DND-41 (cell line): ENCODE measurements at regions not wholly inside any gene's neighbourhood (a gene's known extent, or its start where the extent isn't known, plus 50 kb on each side); places are given as distances from the start of the nearest gene placed in this dataset.

Experiments used
- ATAC-seq: fragments of 200-7000 bp; cut with Tn5 transposase; 3 replicates; pipeline ENCODE4 v1.9.1; 2021; ENCODE audit warnings: low read depth; ENCODE audit not compliant: insufficient read depth
- DNase-seq: peaks from one replicate; pipeline ENCODE4 v3.0.0-alpha.2; 2020
- H2AFZ ChIP-seq: 2 replicates; pipeline ENCODE4 v1.6.0; 2012; ENCODE audit warnings: low read depth, low read length
- H3K27ac ChIP-seq: 2 replicates; pipeline ENCODE4 v1.5.1; 2012; ENCODE audit warnings: low read length, inconsistent platforms
- H3K27me3 ChIP-seq: fragments of 200-600 bp; sonication (generic); 2 replicates; pipeline ENCODE4 v1.6.0; 2012; ENCODE audit warnings: low read length, mild to moderate bottlenecking, inconsistent platforms; ENCODE audit not compliant: insufficient read depth, poor library complexity
- H3K36me3 ChIP-seq: 2 replicates; pipeline ENCODE4 v1.5.1; 2012; ENCODE audit warnings: low read length, inconsistent platforms; ENCODE audit not compliant: insufficient read depth
- H3K4me1 ChIP-seq: 2 replicates; pipeline ENCODE4 v1.5.1; 2012; ENCODE audit warnings: mild to moderate bottlenecking, low read length; ENCODE audit not compliant: insufficient read depth
- H3K4me2 ChIP-seq: 2 replicates; pipeline ENCODE4 v1.6.0; 2012; ENCODE audit warnings: mild to moderate bottlenecking, moderate library complexity, low read length, inconsistent platforms; ENCODE audit not compliant: insufficient read depth
- H3K4me3 ChIP-seq, 2 experiments: fragments of 200-600 bp in 1 of 2; shearing (Covaris generic) in 1 of 2; 2 replicates each; pipeline ENCODE4 v1.5.1; 2012 to 2016; ENCODE audit warnings: inconsistent platforms in 2 of 2, low read length in 2 of 2, mild to moderate bottlenecking in 2 of 2, low read depth in 1 of 2, moderate library complexity in 1 of 2
- H3K79me2 ChIP-seq: 2 replicates; pipeline ENCODE4 v1.6.0; 2012; ENCODE audit warnings: low read length, inconsistent platforms; ENCODE audit not compliant: insufficient read depth
- H3K9ac ChIP-seq: 2 replicates; pipeline ENCODE4 v1.6.0; 2012; ENCODE audit warnings: low read depth, mild to moderate bottlenecking, inconsistent platforms, low read length, moderate library complexity
- H3K9me3 ChIP-seq: 2 replicates; pipeline ENCODE4 v1.5.1; 2012; ENCODE audit warnings: low read length, moderate library complexity, mild to moderate bottlenecking, inconsistent platforms; ENCODE audit not compliant: insufficient read depth, severe bottlenecking
- H4K20me1 ChIP-seq: 2 replicates; pipeline ENCODE4 v1.6.0; 2012; ENCODE audit warnings: low read length; ENCODE audit not compliant: insufficient read depth
- CTCF ChIP-seq: IDR thresholded peaks from 2 replicates; pipeline ENCODE4 v1.5.1; 2012; ENCODE audit warnings: borderline replicate concordance, low read length, moderate library complexity, mild to moderate bottlenecking; ENCODE audit not compliant: poor library complexity, severe bottlenecking; ENCODE audit errors: extremely low read depth
- EZH2 ChIP-seq: IDR thresholded peaks from 3 replicates; pipeline ENCODE4 v1.6.1; 2012; ENCODE audit warnings: borderline replicate concordance, low read depth, mild to moderate bottlenecking, moderate library complexity, low read length, inconsistent platforms; ENCODE audit not compliant: severe bottlenecking

- TF ChIP-seq CTCF (no peak), EZH2 (no peak)
- no peak overlapping the region for H3K27ac ChIP-seq
- H3K4me3 ChIP-seq, result no peak overlapping the region
- no peak overlapping the region for H2AFZ ChIP-seq
- DNase-seq, result no peak
- H3K36me3 ChIP-seq, result no peaks in the 10 kb centered on the region
- no peaks in the 10 kb centered on the region for H3K27me3 ChIP-seq
- no peaks in the 10 kb centered on the region for H3K9me3 ChIP-seq
- no peaks in the 10 kb centered on the region for H3K79me2 ChIP-seq
- no peaks in the 10 kb centered on the region for H3K4me1 ChIP-seq
- no peak overlapping the region for H3K9ac ChIP-seq
- no peak overlapping the region for H3K4me2 ChIP-seq
- no peaks in the 10 kb centered on the region for H4K20me1 ChIP-seq
- no peak for ATAC-seq
Measured at GRCh38 chr7:96503597-96503996, 181.7 kb upstream of the SLC25A13 start.

- Histone ChIP-seq H2AFZ (no peak overlapping the region), H3K79me2 (no peaks in the 10 kb centered on the region), H3K27me3 (no peaks in the 10 kb centered on the region), H3K4me2 (no peak overlapping the region), H3K27ac (no peak overlapping the region), H3K4me1 (no peaks in the 10 kb centered on the region), H3K36me3 (no peaks in the 10 kb centered on the region), H3K9me3 (no peaks in the 10 kb centered on the region), H4K20me1 (no peaks in the 10 kb centered on the region), H3K4me3 (no peak overlapping the region), H3K9ac (no peak overlapping the region)
- ATAC-seq (no peak), DNase-seq (no peak)
- no peak for TF ChIP-seq EZH2
- no peak for TF ChIP-seq CTCF
Measured at GRCh38 chr7:96501318-96501717, 179.4 kb upstream of the SLC25A13 start.

- Histone ChIP-seq H3K9ac (no peak overlapping the region), H3K27me3 (no peaks in the 10 kb centered on the region), H3K4me1 (no peaks in the 10 kb centered on the region), H3K36me3 (no peaks in the 10 kb centered on the region), H3K4me2 (no peak overlapping the region), H3K27ac (no peak overlapping the region), H4K20me1 (no peaks in the 10 kb centered on the region), H3K4me3 (no peak overlapping the region), H3K79me2 (no peaks in the 10 kb centered on the region), H2AFZ (no peak overlapping the region), H3K9me3 (no peaks in the 10 kb centered on the region)
- no peak for ATAC-seq
- TF ChIP-seq EZH2, result no peak
- TF ChIP-seq CTCF, result no peak
- DNase-seq, result no peak
Measured at GRCh38 chr7:96499532-96499931, 177.6 kb upstream of the SLC25A13 start.

GRCh38 chr7:96497567-96497966 lies 175.7 kb upstream of the SLC25A13 start:
- no peak for ATAC-seq

More at GRCh38 chr7:96497567-96497966, 175.7 kb upstream of the SLC25A13 start:
- Histone ChIP-seq H3K4me2 (no peak overlapping the region), H3K9me3 (no peaks in the 10 kb centered on the region), H3K36me3 (no peaks in the 10 kb centered on the region), H2AFZ (no peak overlapping the region), H3K27me3 (no peaks in the 10 kb centered on the region), H3K79me2 (no peaks in the 10 kb centered on the region), H3K27ac (no peak overlapping the region), H4K20me1 (no peaks in the 10 kb centered on the region), H3K9ac (no peak overlapping the region), H3K4me1 (no peaks in the 10 kb centered on the region), H3K4me3 (no peak overlapping the region)
- DNase-seq, result no peak
- TF ChIP-seq EZH2 (no peak), CTCF (no peak)
